ENCODE measurements at regions not wholly inside any gene's neighbourhood (a gene's known extent, or its start where the extent isn't known, plus 50 kb on each side); places are given as distances from the start of the nearest gene placed in this dataset.

DNA sequence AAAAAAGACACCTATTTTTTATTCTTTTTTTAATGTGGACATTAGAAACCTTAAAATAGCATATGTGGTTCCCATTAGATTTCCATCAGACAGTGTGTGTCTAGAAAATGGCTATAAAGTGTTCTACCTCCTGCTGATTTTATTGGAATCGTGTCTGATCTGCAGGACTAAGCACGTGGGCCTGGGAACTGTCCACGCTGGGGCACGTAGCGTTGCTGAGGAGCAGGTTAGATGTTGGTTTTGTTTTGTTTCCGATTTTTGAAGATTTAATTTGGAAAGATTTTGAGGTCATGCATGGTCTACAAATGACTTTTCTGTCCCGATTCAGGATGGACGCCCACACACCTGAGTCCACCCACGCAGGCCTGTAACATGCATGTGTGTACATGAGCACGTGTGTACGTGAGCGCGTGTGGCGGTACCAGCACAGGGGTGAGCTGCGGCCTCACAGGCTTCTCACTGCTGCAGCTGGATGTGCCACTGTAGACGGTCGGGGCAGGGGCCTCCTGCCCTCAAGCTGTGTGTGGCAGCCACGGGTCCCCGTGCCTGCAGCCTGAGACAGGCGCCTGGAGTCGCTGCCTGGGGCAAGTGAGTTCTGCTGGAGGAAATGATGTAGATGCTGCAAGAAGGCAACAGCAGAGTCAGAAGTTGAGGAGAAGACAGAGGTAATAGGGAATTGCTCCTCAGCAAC, 99.7 kb upstream of the CTDP1 start:
- Histone ChIP-seq H3K36me3 (peaks cover 12% of the 10 kb centered on the region), H3K27me3 (replicated peaks) (no peaks in the 10 kb centered on the region), H3K4me1 (replicated peaks) (peaks cover 27% of the 10 kb centered on the region), H3K9me3 (replicated peaks) (no peaks in the 10 kb centered on the region), H3K27ac (no peak overlapping the region), H3K4me3 (no peak overlapping the region)
- DNase-seq (ENCODE audit: low read depth in 1 of 2, low spot score in 2 of 2) = peak in 1 of 2 experiments; percentile 34

DNA sequence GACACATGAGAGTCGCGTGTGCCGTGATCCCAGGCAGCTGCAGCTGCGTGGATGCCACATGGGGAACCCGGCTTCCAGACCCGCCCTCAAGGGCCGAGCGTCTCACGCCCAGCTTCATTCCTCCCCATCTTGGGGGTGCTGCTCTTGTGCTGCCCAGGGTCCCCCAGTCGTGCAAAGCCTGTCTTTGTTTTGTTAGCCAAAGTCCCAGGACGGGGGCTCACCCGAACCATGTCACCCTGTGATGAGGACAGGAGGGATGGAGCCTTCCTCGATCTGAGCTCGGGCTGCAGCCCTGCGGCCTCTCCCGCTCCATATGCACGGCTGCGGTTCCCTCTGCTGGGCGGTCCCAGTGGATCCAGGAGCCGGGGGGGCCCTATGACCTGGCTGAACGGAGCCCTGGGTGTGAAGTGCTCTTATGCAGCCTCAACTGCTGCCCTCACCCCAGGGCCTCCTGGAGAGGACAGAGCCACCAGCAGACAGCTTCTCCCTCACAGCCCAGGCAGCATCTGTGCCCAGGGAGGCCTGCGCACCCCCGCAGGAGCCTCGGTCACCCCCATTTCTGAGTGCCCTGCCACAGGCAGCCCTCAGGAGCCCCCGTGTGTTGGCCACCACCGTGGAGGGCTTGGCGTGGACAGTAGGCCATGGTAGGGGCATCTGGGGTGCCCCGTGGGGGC, 99.0 kb upstream of the CTDP1 start:
- DNase-seq (ENCODE audit: low read depth in 1 of 2, low spot score in 2 of 2) = peak in 1 of 2 experiments; percentile 36
- Histone ChIP-seq H3K27me3 (replicated peaks) (no peaks in the 10 kb centered on the region), H3K9me3 (replicated peaks) (no peaks in the 10 kb centered on the region), H3K27ac (no peak overlapping the region), H3K36me3 (peaks cover 12% of the 10 kb centered on the region), H3K4me1 (replicated peaks) (peaks cover 26% of the 10 kb centered on the region), H3K4me3 (no peak overlapping the region)

DNA sequence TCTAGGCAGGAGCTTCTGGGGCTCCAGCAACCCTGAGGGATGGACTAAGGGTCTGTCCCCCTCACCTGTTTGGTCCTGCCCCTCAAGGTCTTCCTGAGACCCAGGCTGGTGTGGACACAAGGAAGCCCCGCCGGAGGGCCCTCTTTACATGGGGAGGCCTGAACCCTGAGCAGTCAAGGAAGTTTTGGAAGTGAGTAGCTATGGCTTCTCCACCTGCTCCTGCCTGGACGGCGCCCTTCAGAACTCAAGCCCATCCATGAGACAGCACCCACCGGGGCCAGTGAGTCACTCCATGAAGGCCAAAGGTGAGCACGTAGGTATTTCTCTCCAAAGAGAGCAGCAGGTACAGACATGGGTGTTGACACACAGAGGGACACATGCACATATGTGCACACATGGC, 98.2 kb upstream of the CTDP1 start:
- Histone ChIP-seq H3K27ac (no peak overlapping the region), H3K27me3 (replicated peaks) (no peaks in the 10 kb centered on the region), H3K4me3 (no peak overlapping the region), H3K36me3 (peaks cover 12% of the 10 kb centered on the region), H3K9me3 (replicated peaks) (no peaks in the 10 kb centered on the region), H3K4me1 (replicated peaks) (peaks cover 19% of the 10 kb centered on the region)
- DNase-seq (ENCODE audit: low read depth in 1 of 2, low spot score in 2 of 2) = peak in 1 of 2 experiments; percentile 39

DNA sequence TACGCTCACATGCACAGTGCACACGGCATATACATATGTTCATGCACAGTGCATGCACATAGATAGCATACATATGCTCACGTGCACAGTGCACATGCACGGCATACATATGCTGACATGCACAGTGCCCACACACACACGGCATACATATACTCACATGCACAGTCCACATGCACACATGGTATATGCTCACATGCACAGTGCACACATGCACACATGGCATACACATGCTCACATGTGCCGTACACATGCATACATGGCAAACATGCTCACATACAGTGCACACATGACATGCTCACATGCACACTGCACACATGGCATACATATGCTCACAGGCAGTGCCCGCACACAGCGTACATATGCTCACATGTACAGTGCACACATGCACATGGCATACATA, 97.7 kb upstream of the CTDP1 start:
- Histone ChIP-seq H3K9me3 (replicated peaks) (no peaks in the 10 kb centered on the region), H3K27ac (no peak overlapping the region), H3K36me3 (peaks cover 12% of the 10 kb centered on the region), H3K27me3 (replicated peaks) (no peaks in the 10 kb centered on the region), H3K4me3 (no peak overlapping the region), H3K4me1 (replicated peaks) (peaks cover 14% of the 10 kb centered on the region)
- peak in 1 of 2 experiments; percentile 14 for DNase-seq (ENCODE audit: low read depth in 1 of 2, low spot score in 2 of 2)

DNA sequence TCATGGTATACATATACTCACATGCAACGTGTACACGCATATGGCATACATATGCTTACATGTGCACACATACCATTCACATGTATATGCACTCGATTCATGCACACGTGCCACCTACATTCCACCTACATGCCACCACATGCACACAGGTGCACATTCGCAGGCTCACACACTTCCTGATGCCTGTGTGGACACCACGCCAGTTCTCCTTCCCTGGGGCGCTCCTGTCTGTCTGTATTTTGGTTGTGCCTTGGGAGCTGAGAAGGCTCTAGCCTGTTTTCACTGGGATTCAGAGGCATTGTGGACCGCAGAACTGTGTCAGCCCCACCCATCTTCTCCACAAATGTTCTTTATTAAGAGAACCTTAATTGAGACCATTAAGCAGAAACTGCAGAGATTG, 96.6 kb upstream of the CTDP1 start:
- Histone ChIP-seq H3K4me1 (replicated peaks) (peaks cover 3% of the 10 kb centered on the region), H3K27me3 (replicated peaks) (no peaks in the 10 kb centered on the region), H3K4me3 (no peak overlapping the region), H3K27ac (no peak overlapping the region), H3K36me3 (peaks cover 12% of the 10 kb centered on the region), H3K9me3 (replicated peaks) (no peaks in the 10 kb centered on the region)
- DNase-seq (ENCODE audit: low read depth in 1 of 2, low spot score in 2 of 2) = peak in 1 of 2 experiments; percentile 19

DNA sequence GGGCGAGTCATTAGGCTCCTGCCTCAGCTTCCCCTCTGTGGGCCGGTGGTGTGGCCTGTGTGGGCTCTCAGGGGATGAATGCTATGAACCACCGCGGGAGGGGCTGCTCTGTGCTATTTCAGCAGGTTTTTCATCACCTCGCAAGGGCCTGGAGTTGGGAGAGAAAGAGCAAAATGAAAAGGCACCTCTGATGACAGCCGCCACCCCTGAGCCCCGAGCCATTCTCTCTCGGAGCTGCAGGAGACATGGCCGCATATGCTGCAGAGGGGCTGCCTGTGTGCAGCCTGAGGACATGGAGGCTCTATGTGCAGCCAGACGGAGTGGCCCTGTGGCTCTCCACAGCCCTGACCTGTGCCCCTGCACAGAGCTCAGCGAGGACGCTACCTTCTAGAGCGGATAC, 96.2 kb upstream of the CTDP1 start:
- Histone ChIP-seq H3K4me3 (no peak overlapping the region), H3K27ac (no peak overlapping the region), H3K9me3 (replicated peaks) (no peaks in the 10 kb centered on the region), H3K27me3 (replicated peaks) (no peaks in the 10 kb centered on the region), H3K4me1 (replicated peaks) (no peaks in the 10 kb centered on the region), H3K36me3 (peaks cover 12% of the 10 kb centered on the region)
- peak in 1 of 2 experiments; percentile 27 for DNase-seq (ENCODE audit: low read depth in 1 of 2, low spot score in 2 of 2)

DNA sequence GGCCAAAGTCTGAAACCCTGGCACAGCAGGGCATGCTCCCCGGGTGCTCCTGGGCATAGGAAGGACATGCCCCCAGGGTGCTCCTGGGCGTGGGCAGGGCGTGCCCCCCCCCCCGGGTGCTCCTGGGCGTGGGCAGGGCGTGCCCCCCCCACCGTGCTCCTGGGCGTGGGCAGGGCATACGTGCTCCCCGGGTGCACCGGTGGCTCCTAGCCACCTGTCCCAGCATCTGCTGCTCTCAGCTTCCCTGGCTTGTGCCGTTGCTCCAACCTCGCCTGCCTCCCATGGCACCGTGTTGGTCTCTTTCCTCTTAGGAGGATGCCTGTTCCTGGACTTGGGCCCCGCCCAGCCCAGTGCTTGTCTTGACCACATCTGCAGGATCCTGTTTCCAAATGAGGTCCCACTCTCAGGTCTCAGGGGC, 95.6 kb upstream of the CTDP1 start:
- Histone ChIP-seq H3K27me3 (replicated peaks) (no peaks in the 10 kb centered on the region), H3K4me3 (no peak overlapping the region), H3K9me3 (replicated peaks) (no peaks in the 10 kb centered on the region), H3K4me1 (replicated peaks) (no peaks in the 10 kb centered on the region), H3K27ac (no peak overlapping the region), H3K36me3 (peaks cover 12% of the 10 kb centered on the region)
- DNase-seq (ENCODE audit: low read depth in 1 of 2, low spot score in 2 of 2) = peak in 1 of 2 experiments; percentile 30

DNA sequence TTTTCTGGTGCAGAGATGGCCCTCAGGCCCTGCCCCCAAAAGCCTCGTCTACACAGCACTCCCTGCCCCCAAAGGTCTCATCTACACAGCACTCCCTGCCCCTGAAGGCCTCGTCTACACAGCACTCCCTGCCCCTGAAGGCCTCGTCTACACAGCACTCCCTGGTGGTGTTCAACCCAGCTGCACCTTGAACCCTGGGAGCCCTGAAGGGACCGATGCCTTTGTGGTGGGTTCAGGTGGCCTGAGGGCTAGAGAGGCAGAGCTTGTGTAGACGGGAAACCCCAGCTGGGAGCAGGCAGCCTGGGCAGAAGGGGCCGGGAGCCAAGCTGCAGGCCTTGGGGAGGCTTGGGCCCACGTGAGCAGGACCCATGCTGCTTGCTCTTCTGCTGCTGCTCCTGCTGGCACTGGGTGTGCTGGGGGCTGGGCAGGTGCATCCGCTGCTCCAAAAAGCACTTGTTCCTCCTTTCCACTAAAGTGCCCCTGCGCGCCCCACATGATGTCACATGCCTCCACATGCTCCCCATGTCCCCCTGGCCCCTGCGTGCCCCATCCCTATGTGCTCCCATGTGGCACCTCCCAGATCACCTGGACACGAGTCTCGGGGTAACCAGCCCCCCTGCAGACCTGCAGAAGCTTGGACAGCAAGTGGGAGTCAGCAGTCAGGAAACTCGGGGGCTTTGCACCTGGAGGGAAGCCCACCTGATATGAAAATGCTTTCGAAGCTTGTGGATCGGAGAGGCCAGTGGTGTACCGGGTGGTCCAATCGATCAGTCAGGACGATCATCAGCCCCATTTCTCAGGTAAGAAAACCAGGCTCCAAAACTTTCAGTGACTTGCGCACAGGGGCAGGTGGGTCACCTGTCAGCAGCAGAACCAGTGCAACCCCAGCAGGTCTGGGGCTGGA, 94.9 kb upstream of the CTDP1 start:
- Histone ChIP-seq H3K4me1 (replicated peaks) (no peaks in the 10 kb centered on the region), H3K27ac (no peak overlapping the region), H3K27me3 (replicated peaks) (no peaks in the 10 kb centered on the region), H3K9me3 (replicated peaks) (no peaks in the 10 kb centered on the region), H3K4me3 (no peak overlapping the region), H3K36me3 (peaks cover 12% of the 10 kb centered on the region)
- DNase-seq (ENCODE audit: low read depth in 1 of 2, low spot score in 2 of 2) = peak in 1 of 2 experiments; percentile 37

DNA sequence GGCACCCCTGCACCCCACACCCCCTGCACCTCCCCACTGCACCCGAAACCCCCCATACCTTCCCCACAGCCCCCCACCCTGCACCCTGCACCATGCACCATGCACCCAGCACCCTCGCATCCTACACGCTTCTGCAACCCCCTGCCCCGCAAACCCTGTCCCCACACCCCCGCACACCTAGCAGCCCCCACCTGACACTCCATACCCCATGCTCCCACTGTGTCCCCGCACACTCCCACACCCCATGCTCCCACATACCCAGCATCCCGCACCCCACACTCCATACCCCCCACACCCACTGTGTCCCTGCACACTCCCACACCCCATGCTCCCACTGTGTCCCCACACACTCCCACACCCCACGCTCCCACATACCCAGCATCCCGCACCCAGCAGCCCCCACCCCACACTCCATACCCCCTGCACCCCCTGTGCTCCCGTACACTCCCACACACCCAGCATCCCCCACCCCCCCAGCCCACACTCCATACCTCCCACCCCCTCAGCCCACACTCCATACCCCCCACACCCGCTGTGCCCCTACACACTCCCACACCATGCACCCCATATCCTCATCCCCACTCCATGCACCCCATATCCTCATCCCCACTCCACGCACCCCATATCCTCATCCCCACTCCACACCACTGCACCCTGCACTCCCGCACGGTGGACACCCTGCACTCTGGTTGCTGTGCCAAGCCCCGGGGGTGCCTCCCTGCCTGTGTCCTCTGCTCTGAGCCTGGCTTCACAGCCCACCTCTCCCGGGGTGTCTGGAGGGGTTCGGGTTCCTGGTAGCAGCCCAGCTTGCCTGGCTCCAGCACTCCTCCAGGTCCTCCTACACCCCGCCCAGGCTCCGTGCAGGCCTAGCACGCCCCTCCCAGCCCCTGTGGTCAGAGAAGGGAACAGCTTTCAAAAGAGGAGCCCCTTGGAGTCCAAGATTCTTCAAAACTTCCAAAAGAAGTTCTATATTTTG, 93.9 kb upstream of the CTDP1 start:
- Histone ChIP-seq H3K4me1 (replicated peaks) (peaks cover 6% of the 10 kb centered on the region; the same call in 1 of the 2 replicates), H3K27me3 (replicated peaks) (no peaks in the 10 kb centered on the region), H3K36me3 (peaks cover 12% of the 10 kb centered on the region), H3K27ac (no peak overlapping the region), H3K9me3 (replicated peaks) (no peaks in the 10 kb centered on the region), H3K4me3 (no peak overlapping the region)
- DNase-seq (ENCODE audit: low read depth in 1 of 2, low spot score in 2 of 2) = peak in 1 of 2 experiments; percentile 38

DNA sequence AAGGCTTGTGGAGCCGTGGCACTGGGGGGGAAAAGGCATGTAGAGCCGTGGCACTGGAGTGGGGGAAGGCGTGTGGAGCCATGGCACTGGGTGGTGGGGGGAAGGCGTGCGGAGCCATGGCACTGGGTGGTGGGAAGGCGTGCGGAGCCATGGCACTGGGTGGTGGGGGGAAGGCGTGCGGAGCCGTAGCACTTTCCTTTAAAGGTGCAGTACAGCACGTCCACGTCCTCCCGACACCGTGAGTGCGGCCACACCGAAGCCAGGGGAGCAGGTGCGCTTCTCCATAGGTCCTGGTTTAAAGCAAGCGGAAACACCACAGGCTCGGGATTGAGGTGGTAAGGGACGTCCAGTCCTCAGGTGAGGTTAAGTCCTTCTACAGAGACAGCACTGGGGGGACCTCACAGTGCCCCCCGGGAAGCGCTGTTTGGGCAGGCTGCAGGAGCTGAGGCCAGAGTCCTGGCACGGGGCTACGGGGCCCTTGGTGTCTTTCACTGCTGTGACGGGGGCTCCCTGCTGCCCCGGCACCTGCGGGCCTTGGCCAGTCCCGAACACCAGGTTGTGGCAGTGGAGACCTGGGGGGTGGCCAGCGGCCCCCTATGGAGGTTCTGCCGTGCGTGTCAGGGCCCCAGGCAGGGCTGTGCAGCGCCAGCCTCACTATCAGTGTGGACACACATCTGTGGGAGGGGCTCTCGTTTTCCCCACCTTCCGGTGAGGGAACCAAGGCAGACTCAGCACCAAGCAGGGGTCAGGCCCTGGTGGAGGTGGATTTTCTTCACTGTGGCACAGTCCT, 93.0 kb upstream of the CTDP1 start:
- H3K9me3 ChIP-seq (replicated peaks) = no peaks in the 10 kb centered on the region
- H3K4me3 ChIP-seq = no peak overlapping the region
- no peaks in the 10 kb centered on the region for H3K27me3 ChIP-seq (replicated peaks)
- peaks cover 6% of the 10 kb centered on the region; the same call in 1 of the 2 replicates for H3K4me1 ChIP-seq (replicated peaks)
- peak in 1 of 2 experiments; percentile 37 for DNase-seq (ENCODE audit: low read depth in 1 of 2, low spot score in 2 of 2)
- H3K36me3 ChIP-seq = peaks cover 12% of the 10 kb centered on the region
- no peak overlapping the region for H3K27ac ChIP-seq

DNA sequence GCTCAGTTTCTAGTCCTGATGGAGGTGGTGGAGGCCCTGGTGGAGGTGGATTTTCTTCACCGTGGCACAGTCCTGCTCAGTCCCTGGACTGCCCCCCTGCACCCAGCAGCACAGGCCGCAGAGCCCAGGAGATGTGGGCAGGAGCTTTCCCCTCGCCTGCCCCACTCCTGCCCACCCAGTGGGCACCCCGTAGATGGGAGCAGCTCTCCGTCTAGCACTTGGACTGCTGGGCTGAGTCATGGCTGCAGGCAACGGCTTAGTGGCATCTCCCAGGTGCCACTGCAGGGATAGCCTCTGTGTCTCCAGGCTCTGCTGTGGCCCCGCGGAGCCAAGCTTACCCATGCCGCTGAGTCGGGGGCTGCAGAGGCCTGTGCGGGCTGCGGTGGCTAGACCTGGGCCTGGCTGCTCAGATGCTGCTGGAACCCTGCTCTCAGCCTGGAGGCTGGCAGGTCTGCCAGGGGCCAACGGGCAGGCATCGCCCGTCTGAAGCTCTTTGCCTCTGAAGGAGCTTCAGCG, 92.3 kb upstream of the CTDP1 start:
- H3K36me3 ChIP-seq = peaks cover 5% of the 10 kb centered on the region
- peak in 1 of 2 experiments; percentile 36 for DNase-seq (ENCODE audit: low read depth in 1 of 2, low spot score in 2 of 2)
- no peaks in the 10 kb centered on the region; the same call in 1 of the 2 replicates for H3K9me3 ChIP-seq (replicated peaks)

More for the DNA sequence above, 92.3 kb upstream of the CTDP1 start:
- peaks cover 6% of the 10 kb centered on the region; the same call in 1 of the 2 replicates for H3K4me1 ChIP-seq (replicated peaks)
- no peak overlapping the region for H3K4me3 ChIP-seq
- no peak overlapping the region for H3K27ac ChIP-seq
- no peaks in the 10 kb centered on the region for H3K27me3 ChIP-seq (replicated peaks)

All from SJSA1 (cell line).